Stimulated activated CD8-positive, alpha-beta memory T cell treated with anti-CD3 and anti-CD28 coated beads, Interleukin-4, amount 100 ng/mL, for 48 hours (primary cell): ENCODE measurements at regions not wholly inside any gene's neighbourhood (a gene's known extent, or its start where the extent isn't known, plus 50 kb on each side); places are given as distances from the start of the nearest gene placed in this dataset.

Experiments used
- DNase-seq: peaks from one replicate; pipeline ENCODE4 v3.0.0-alpha.2; 2020

DNA sequence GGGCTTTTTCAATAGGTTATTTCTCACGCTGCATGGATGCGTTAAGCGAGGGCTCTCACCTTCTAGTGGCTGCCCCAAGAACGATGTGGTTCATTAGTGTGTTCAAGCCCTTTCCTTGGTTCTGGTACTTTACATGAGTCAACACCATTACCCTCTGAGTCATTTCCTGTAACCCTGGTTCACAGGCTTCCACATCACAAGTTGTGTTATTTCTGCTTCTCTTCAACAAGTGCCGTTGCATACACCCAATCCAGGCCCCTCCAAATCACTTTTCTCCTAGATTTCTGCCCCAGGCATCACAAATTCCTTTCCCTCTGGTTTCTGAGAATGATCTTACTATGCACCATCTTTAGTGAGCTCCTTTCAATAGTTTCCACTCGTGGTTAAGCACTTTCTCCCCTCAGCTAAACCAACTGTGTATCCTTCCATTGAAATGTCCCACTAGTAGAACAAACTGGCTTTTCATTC is 69.5 kb upstream of the RAD23B start:
- peak; percentile 36 for DNase-seq

DNA sequence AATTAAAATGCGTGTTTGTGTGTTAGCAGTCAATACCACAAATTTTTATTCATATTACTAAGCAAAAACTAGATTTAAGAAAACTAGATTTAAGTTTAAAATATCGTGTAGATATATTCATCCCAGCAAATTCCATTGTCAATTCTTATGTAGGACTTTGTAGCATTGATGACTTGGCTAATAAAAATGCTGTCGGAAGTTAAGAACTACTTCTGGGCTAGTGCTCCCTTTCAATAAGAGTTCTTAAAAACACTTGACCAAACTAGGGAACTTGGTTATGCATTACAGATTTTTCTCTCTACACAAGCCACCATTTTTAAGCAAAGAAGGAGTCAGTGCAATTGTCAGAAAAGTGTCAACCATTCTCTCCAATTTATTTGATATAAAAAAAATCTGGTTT is 68.7 kb upstream of the RAD23B start:
- DNase-seq = no peak

DNA sequence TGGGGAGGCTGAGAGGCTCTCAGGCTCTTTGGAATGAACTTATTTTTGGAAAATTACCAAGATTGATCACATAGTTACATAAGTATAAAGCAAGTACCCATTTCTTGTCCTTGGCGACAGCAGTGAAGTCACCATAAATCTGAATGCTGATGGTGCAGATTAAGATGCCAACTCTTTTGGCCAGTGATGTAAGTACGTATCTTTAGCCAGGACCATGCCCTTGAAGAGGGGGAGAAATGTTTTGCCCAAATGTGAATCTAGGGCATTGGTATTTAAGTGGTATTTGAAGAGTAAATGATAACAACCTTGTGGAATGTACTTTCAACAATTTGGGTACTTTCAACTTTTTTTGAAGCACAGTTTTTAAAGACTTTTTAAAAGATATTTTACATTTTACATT is 68.2 kb upstream of the RAD23B start:
- DNase-seq = no peak

DNA sequence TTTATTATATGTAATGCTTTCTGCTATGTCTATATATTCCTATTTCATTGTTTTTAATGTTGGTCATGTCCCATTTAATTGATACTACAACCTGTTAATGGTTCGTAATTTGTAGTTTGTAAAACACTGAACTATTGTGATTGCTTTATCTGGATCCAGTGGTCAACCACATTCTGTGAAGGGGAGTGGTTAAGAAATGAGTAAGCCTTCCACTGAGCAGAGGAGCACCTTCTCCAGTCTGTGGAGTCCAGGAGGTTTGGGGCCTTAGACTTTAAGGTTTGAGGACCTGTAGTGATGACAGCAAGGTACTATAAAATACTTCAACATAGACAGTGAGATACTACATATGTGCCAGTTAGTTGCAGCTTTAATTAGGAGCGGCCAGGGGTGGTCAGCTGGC is 67.7 kb upstream of the RAD23B start:
- DNase-seq = no peak

- DNase-seq = no peak
Measured at GRCh38 chr9:107216329-107216728, 66.8 kb upstream of the RAD23B start.

DNA sequence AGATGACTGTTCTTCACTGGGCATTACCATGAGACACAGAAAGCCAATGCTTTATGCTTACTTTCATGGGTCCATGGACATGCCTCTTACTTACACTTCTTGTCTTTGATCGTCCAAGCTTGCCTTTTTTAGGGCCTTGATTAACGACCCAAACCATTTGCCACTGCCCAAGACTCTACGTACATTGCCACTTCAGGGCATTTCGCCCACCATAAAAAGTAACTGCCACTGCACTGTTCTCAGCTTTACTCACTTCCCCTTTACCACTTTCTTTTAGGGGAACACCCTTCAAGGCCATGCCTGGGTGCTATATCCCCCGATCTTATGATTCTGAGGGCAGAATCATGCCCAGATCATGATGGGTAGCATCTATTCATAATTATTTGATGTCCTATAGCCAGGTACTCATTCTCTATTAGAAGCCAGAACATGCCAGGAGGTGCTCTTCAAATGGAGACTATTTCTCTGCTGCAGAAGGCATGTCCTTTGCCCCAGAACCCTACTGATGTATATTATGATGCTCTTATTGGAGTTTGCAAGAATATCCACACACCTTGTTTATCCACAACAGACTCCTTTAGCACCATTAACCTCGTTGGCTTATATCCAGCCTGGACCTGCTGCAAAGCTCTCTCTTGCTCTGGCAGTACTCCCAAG is 64.1 kb upstream of the RAD23B start:
- no peak for DNase-seq

- no peak for DNase-seq
Measured at GRCh38 chr9:107219486-107220077, 63.5 kb upstream of the RAD23B start.

DNA sequence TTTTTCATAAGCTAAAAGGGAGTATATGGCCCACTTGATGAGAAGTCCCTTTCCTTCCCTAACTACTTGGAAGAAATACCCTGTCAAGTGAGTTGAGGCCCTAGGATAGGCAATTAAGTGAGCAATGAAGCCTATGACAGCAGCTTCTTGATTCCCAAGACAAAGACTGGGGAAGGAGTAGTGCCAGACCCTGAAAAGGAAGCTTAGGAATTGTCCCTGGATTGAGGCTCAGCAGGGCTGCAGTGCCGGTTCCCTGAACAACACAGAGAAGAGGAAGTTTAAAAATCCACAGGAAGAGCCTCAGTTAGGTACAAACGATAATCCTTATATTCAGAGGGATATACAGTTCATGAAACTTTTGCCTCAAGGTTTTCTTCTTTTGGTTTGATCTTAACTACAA is 61.8 kb upstream of the RAD23B start:
- DNase-seq = no peak

DNA sequence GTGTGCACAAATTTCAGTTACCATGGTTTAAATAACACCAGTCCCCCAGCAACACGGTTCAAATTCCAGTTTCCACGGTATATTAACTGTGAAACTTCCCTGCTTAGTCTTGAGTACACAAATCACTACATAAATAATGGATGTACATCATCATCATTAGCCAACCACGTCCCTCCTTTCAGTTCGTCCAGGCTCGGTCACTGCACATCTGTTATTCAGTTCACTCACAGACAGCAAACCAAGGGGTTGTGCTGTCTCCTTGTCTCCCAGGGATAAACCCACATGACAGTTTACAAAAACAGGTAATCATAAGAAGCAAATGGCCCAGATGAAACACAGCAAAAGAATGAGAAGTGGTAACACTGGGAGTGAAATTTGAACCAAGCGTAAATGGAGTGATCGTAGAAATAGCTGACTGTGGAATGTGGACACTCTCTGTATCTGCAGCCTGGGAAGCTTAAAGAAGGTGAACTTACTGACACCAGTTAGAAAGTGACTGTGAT is 61.0 kb upstream of the RAD23B start:
- no peak for DNase-seq

DNA sequence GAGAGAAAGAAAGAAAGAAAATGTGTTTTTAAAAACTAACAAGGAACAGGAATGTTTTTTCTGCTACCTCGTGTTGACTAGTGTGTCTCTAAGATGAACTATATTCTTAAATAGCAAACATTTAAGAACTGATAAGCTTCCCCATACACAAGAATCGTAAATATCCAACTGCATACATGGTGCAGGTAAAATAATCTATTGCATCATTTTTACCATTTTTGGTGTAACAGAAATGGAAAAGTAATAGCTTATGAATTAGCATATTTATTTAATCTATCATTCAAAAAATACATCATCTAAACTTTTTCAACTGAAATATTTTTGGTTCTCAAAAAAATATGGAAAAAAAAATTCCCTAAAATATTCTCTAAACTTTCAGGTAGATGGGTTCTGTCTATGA is 59.7 kb upstream of the RAD23B start:
- no peak for DNase-seq

GRCh38 chr9:107224252-107224651 is 58.8 kb upstream of the RAD23B start:
- no peak for DNase-seq

GRCh38 chr9:107226421-107226820 is 56.7 kb upstream of the RAD23B start:
- DNase-seq = no peak

GRCh38 chr9:107227774-107228173 is 55.3 kb upstream of the RAD23B start:
- no peak for DNase-seq

- DNase-seq = no peak
Measured at GRCh38 chr9:107228496-107229039, 54.5 kb upstream of the RAD23B start.

GRCh38 chr9:107229241-107229741 is 53.8 kb upstream of the RAD23B start:
- no peak for DNase-seq
